Sciatic nerve (tissue), 2 donors: ENCODE measurements at regions not wholly inside any gene's neighbourhood (a gene's known extent, or its start where the extent isn't known, plus 50 kb on each side); places are given as distances from the start of the nearest gene placed in this dataset.
"Not testable (repeated sequence)": the region's sequence is repeated elsewhere in the genome, so short reads cannot be mapped to it uniquely, and the experiment has no call there.

Experiments used
- ATAC-seq: fragments of 200-7000 bp; cut with Tn5 transposase; one replicate; pipeline ENCODE4 v1.9.1; 2020; ENCODE audit warnings: mild to moderate bottlenecking, moderate library complexity
- DNase-seq: peaks from one replicate; pipeline ENCODE4 v3.0.0-alpha.2; 2020; ENCODE audit warnings: low spot score
- intact Hi-C: fragments of 100-400 bp; cut with DNase I; formaldehyde crosslinking; loops from one replicate; pipeline ENCODE4 v1.14.2; 2022
- donor health status: DM: no; HTN: no; CAD: no.
- donor health status: DM: no; HTN: no; CAD: no.

DNA sequence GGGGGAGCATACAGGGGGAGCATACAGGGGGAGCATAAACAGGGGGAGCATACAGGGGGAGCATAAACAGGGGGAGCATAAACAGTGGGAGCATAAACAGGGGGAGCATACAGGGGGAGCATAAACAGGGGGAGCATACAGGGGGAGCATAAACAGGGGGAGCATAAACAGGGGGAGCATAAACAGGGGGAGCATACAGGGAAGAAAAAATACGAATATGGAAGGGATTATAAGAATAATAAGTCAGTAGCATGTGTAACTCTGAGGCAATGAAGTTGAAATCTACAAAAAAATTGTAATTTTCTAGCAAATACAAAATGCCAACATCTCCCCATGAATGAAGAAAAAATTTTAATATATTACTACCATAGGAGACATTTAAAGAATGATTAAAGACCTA is 101.3 kb upstream of the FOXQ1 start:
- ATAC-seq, DNase-seq, intact Hi-C loops: not testable (repeated sequence)

DNA sequence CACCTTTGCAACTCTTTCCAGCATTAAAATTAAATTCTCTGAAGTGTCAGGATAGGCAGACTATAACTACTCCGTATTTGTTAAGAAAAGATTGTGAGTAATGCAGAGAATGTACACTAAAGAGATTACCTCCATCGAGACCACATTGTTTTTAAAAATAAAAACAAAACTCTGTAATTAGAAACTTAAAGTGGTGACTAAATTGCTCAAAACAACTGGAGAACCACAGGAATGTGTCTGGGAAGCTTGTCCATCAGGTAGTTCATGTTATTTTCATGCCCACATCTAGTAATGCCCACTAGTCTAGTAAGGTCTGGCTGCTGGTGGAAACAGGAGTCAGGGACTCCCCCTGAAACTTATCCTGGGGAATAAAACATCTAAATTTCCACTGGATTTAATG is 103.0 kb upstream of the FOXQ1 start:
- intact Hi-C loops: no loop called here
- no peak for ATAC-seq
- no peak for DNase-seq

DNA sequence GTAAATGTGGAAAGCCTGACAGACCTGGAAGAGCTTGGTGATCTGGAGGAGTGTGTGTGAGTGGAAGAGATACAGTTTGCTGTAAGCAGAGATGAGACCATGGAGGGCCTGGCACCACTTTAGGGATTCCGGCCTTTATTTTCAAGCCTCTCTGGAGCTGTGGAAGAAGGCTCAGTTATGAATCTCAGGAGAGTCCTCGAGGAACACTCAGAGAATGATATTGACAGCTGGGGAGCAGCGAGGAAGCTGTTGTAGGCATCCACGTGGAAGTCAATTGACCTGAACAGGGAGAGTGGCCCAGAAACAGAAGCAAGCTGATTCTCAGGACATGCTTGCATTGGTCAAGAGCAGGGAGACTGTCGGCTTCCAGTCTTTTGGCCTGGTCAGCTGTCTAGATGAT is 108.4 kb upstream of the FOXQ1 start:
- ATAC-seq (no peak), DNase-seq (no peak)
- intact Hi-C loops: no loop called here

DNA sequence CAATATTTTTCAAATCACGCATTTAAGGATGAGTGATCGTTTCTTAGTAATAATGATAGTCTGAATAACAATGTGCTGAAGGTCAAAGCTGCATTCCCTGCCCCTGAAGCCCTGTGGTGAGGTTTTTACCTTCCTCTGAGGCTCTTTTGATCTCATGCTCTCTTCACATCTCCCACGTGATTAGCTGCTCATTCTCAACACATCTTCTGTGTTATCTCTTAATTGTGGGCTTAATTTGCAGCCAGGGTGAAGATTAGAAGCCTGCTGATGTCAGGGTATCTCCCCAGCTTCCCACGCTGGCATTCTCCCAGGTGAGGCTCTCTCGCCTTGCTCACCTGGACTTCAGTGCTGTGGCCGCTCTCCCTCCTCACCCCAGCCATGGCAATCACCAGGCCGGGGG is 109.7 kb upstream of the FOXQ1 start:
- ATAC-seq (no peak), DNase-seq (no peak)
- intact Hi-C loops: no loop called here

DNA sequence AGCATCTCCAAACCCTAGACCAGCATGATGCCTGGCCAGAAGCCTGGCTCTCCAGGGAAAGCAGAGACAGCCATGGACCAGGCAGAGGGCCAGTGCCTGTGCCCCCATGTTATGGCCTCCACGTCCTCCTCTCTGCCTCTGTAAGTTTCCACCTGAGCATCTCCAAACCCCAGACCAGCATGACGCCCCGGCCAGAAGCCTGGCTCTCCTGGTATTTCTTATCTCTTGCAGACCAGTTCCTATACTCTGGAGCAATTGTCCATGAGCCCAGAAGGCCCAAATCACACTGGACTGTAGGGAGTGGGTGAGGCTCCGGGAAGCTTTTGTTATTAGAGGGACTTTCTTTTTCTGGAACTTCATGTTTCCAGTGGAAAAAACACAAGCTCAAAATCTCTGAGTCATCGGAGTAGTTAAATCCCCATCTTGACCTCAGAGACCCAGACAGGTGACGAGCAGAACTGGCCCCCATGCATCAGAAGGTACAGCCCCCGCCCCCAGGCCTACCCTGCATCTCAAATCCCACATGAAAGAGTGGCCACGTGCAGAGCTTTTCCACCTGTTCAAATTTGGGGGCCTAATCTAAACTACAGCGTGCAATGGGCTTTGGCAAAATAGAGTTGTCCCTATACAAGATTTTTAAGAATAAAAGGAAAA is 110.2 kb upstream of the FOXQ1 start:
- DNase-seq (no peak), ATAC-seq (no peak)
- intact Hi-C loops: no loop called here

DNA sequence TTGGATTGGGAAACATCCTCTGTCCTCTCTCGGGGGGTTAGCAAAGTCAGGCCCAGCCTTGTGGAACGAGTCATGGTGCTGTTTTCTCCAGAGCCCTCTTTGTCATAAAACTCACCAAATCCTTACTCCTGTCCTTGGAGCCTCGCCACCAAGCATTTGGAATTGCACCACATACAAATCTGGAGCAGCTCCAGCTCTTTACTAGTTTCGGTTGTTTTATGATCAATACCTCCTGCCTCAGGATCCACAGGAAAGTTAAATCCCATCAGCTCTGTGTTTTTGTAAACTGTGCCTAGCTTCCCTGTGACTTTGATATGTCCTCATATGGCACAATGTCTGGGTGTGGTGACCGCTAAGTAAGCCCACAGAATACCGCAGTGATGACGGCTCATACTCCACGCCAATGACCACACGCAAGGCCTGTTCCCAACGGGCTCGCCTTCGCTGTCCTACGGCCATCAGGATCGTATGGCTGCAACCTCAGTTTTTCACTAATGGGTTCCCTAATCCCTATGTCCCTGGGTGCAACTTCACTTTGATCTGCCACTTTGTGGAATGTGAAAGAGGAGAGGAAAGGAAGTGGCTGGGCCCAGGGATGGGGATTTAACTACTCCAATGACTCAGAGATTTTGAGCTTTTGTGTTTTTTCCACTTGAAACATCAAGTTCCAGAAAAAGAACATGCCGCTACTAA is 111.3 kb upstream of the FOXQ1 start:
- no peak for ATAC-seq
- no peak for DNase-seq
- intact Hi-C loops: no loop called here

GRCh38 chr6:1200081-1200408 is 111.9 kb upstream of the FOXQ1 start:
- ATAC-seq: no peak
- no peak for DNase-seq
- intact Hi-C loops: no loop called here

GRCh38 chr6:1197309-1197708 is 114.6 kb upstream of the FOXQ1 start:
- intact Hi-C loops: no loop called here
- DNase-seq: no peak
- no peak for ATAC-seq

GRCh38 chr6:1191141-1191630 is 120.7 kb upstream of the FOXQ1 start:
- DNase-seq (no peak), ATAC-seq (no peak)
- intact Hi-C loops: no loop called here

- no peak for ATAC-seq
- intact Hi-C loops: no loop called here
- no peak for DNase-seq
Observed at GRCh38 chr6:1190366-1190765, 121.5 kb upstream of the FOXQ1 start.

- no peak for DNase-seq
- intact Hi-C loops: no loop called here
- ATAC-seq: no peak
Observed at GRCh38 chr6:1188199-1188598, 123.7 kb upstream of the FOXQ1 start.

DNA sequence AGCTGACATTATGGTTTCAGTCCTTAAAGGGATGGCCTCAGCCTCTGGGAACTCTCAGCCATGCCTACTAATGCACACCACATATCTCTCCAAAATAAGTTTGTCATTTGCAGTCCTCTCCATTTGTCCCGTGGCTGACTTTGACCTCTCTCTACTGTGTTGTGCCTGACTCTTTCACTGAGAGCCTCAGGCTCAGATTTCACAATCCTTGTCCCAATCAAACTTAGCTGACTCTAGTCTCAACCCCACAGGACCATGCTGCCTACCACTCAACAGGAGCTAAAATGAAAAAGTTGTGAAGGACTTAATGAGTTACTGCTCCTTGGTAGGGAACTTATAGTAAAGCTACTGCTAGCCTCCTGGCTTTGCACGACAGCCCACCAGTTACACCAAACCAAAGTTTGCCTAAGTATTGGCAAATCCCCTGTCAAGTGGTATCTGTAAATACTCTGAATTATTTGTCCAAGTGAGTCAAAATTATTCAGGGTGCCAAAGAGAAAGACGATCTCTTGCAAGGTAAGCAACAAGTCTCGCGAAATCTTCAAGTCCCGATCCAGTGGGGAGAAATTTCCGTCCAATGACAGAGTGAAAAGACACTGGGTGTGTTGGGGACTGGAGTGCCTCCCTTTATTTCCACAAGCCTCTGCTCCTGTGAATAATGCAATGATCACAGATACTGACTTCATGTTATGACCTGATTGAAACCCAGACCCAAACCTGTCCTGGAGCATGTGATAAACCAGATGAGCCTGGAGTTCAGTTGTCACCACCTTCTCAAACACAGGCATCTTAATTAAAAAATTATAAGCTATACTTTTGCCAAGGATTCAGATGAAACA is 124.4 kb upstream of the FOXQ1 start:
- DNase-seq (no peak), ATAC-seq (no peak)
- intact Hi-C loops: no loop called here

DNA sequence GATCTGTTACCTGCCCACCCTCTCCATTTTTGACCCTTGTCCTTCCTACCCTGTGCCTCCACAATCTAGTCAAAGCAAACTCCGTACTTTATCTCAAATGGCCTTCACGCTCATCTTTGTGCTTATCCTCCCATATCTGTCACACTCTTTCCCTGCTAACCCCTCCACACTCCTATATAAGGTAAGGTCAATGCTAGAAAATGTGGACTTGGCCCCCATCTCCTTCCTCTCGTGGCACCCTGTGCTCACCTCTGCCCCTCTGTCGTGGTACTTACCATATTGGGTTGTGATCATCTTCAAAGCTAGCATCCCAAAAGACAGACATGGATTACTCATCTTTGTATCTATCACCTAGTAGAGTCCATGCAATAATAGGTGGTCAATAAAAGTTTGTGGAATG is 127.6 kb upstream of the FOXQ1 start:
- DNase-seq (no peak), ATAC-seq (no peak)
- intact Hi-C loops: no loop called here

DNA sequence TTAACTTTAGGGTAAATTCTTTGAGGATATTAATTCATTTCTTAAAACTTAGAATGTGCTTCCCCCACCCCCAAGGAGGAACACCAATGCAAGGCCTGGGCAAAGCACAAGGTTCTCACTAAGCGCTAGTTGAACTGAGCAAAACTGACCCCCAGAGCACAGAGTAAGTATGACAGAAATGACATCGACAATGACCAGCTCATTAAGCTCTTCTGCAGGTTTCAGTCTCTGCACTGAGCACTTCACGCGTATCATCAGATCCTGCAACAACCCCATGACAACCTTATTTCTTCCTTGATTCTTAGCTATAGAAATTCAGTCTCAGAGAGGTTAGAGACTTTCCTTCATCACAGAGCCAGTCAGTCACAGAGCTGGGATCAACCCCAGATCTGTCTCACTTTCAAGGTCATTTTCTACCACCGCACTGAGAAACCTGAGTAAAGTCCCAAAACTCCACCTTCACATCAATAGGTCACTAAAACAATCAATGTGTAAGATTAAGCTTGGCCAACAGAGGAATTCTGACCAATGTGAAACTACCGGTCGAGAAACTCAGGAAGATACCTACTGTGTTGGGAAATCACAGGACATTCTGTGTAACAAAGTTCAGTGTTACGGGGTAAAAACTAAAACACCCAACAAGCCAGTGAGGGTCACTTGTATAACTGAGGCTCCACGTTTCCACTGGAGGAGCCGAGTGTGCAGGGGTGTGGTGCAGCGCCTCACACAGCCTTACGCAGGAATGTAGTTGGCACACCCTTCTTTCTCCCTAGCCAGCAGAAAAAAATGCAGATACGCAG is 129.0 kb upstream of the FOXQ1 start:
- DNase-seq (no peak), ATAC-seq (peak; percentile 70)
- intact Hi-C loops: no loop called here

DNA sequence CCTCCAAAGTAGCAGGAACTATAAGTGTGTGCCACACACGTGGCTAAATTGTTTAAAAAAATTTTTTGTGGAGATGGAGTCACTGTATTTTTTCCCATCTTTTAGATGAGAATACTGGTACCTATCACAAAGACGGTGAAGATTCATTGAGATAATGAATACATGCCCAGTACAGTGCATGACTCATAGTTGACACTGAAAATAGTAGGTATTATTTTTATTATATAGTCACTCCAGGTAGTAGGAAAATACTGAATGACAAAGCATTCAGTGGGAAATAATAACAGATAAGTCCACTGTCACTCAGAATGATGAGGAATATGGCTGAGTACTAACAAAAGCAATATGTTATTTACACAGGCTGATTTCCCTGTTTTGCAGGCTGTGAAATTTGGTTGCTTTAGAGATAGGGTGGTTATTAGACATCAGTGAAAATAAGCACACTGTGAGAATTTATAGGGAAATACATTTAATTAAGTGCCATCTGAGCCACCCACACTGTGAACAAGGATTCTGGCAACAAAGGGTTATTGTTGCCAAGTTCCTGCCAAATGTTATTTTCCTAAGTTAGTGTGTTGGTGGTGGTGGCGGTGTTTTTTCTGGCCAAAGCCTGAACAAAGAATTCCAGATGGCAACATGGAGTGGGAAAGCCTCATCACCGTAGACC is 129.8 kb upstream of the FOXQ1 start:
- DNase-seq (no peak), ATAC-seq (no peak)
- intact Hi-C loops: no loop called here

DNA sequence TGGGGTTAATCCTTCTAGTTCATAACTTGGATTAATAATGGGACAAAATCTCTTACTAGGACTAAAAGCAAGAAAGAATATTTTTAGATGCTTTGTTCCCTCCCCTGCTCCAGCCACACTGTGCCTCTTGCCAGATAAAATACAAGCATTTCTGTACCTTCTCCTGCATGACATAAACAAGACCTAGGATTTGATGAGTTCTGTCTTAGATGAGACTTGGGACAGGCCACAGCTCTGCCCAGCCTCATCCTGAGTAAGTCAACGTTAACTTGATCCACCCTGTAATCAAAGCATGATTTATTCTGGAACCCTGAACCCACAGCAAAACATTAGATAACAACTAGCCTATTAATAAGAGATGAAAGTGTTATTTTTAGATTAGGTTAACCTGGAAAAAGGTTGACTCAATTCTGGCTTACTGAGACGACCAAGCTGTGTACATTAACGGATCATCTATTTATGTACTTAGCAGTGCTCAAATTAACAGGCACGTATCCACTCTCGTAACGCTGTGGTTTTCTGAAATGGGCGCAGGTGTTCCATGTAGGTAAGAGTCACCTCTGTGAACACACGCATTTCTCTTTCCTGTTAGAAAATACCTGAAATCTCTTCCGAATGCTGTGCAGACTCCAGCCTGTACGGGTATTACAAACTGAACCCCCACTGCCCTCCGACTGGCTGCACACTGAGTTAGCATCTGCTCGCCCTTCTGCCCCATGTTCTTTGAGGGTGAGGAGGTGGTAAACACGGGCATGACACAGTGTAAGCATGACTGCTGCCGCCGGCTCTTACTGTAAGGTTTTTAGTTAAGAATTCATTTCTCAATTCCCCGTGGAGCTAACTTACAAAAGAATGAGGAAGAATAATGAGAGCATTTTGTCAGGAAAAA is 132.1 kb upstream of the FOXQ1 start:
- intact Hi-C loops: loop anchor here (10.0 kb wide), 1 partner anchor 705 kb away; no protein-coding TSS in a partner anchor
- no peak for ATAC-seq

GRCh38 chr6:1178590-1178989 is 133.3 kb upstream of the FOXQ1 start:
- DNase-seq (no peak), ATAC-seq (no peak)
- intact Hi-C loops: loop anchor here (10.0 kb wide), 1 partner anchor 704 kb away; no protein-coding TSS in a partner anchor

More for the DNA sequence above, 132.1 kb upstream of the FOXQ1 start:
- DNase-seq: no peak

- intact Hi-C loops: loop anchor here (10.0 kb wide), 1 partner anchor 702 kb away; no protein-coding TSS in a partner anchor
- ATAC-seq (no peak), DNase-seq (no peak)
Observed at GRCh38 chr6:1176567-1176966, 135.3 kb upstream of the FOXQ1 start.
